HCT116 (cell line): ENCODE measurements at regions not wholly inside any gene's neighbourhood (a gene's known extent, or its start where the extent isn't known, plus 50 kb on each side); places are given as distances from the start of the nearest gene placed in this dataset.

Source experiments
- EZH2phosphoT487 ChIP-seq: fragments of 200-600 bp; IDR thresholded peaks from 2 replicates; pipeline ENCODE4 v1.6.1; 2018; ENCODE audit warnings: antibody characterized with exemption, borderline replicate concordance
- POLR2A ChIP-seq: IDR thresholded peaks from 2 replicates; pipeline ENCODE4 v1.7.0; 2011; ENCODE audit warnings: borderline replicate concordance; ENCODE audit not compliant: insufficient read depth, insufficient read length; ENCODE audit errors: extremely low read depth

- TF ChIP-seq EZH2phosphoT487 (no peak), POLR2A (no peak)
Observed at GRCh38 chr4:186886759-186887158, 163.1 kb upstream of the FAT1 start.
